Stomach (tissue), 8 donors: ENCODE measurements at regions not wholly inside any gene's neighbourhood (a gene's known extent, or its start where the extent isn't known, plus 50 kb on each side); places are given as distances from the start of the nearest gene placed in this dataset.

Source experiments
- DNase-seq, 2 donors: peaks; one replicate each; pipeline versions ENCODE4 v3.0.0 to v3.0.0-alpha.2; 2013 to 2019
- H3K27ac ChIP-seq, 5 donors: fragments of 200-600 bp in 4 of 5; sonication (generic) in 4 of 5; one replicate each; pipeline ENCODE4 v1.5.1; 2013 to 2019; ENCODE audit warnings: mild to moderate bottlenecking in 1 of 5, moderate library complexity in 1 of 5
- H3K27me3 ChIP-seq, 3 donors: fragments of 200-600 bp; sonication (generic); one replicate each; pipeline ENCODE4 v1.5.1; 2017 to 2019; ENCODE audit warnings: mixed run types in 1 of 3
- H3K36me3 ChIP-seq, 4 donors: fragments of 200-600 bp; sonication (generic); 1 replicate in 3 of 4; 2 replicates in 1 of 4; pipeline ENCODE4 v1.5.1; 2016 to 2019
- H3K4me1 ChIP-seq, 4 donors: fragments of 200-600 bp; sonication (generic); one replicate each; pipeline ENCODE4 v1.5.1; 2016 to 2019
- H3K4me3 ChIP-seq, 4 donors: fragments of 200-600 bp; sonication (generic) in 3 of 4; one replicate each; pipeline ENCODE4 v1.5.1; 2016 to 2019; ENCODE audit warnings: mild to moderate bottlenecking in 1 of 4
- H3K9me3 ChIP-seq, 4 donors: fragments of 200-600 bp; sonication (generic); one replicate each; pipeline ENCODE4 v1.5.1; 2016 to 2019
- EP300 ChIP-seq: sonication (generic); formaldehyde crosslinking; IDR thresholded peaks from one replicate; pipeline ENCODE4 v1.6.1; 2017; ENCODE audit warnings: antibody characterized with exemption
- POLR2A ChIP-seq, 4 donors: fragments of 450-650 bp; IDR thresholded peaks; one replicate each; pipeline ENCODE4 v1.6.1; 2016; ENCODE audit warnings: antibody characterized with exemption in 4 of 4, control low read depth in 2 of 4, mild to moderate bottlenecking in 1 of 4, moderate library complexity in 1 of 4
- POLR2AphosphoS5 ChIP-seq, 3 donors: sonication (generic); formaldehyde crosslinking; IDR thresholded peaks; one replicate each; pipeline ENCODE4 v1.6.1; 2016; ENCODE audit warnings: antibody characterized with exemption in 3 of 3
- WGBS, 5 donors: extraction: QIAGEN DNeasy Blood & Tissue Kit in 3 of 5; methylation state at CpG; one replicate each; pipeline versions ENCODE4 v1.1.5 to v1.1.7; 2013 to 2018; 5-methylcytosine and 5-hydroxymethylcytosine counted together
- intact Hi-C: fragments of 100-400 bp; cut with DNase I; formaldehyde crosslinking; loops from one replicate; pipeline ENCODE4 v1.15.1; 2023; ENCODE audit warnings: low total_unique reads
- TF ChIP-seq, protein P1 (sequence below), 7 experiments: fragments of 450-650 bp in 4 of 7; fragments of 200-600 bp in 3 of 7; sonication (generic) in 3 of 7; IDR thresholded peaks; one replicate each; pipeline ENCODE4 v1.5.1; 2016 to 2019; ENCODE audit warnings: antibody characterized with exemption in 7 of 7, control low read depth in 2 of 7, mild to moderate bottlenecking in 1 of 7
- donor health status: healthy with polysubstance abuse.
- donor health status: Bipolar disorder and iron deficiency.
- donor health status: healthy.

GRCh38 chr2:109070290-109070689 is 58.7 kb upstream of the SH3RF3 start:
- Histone ChIP-seq H3K27me3 (no peaks in the 10 kb centered on the region), H3K9me3 (peaks cover 0 to 4% (median 0%) of the 10 kb centered on the region in 4 donors), H3K4me1 (peaks cover 0 to 11% (median 5%) of the 10 kb centered on the region in 4 donors), H3K36me3 (no peaks in the 10 kb centered on the region), H3K4me3 (no peak overlapping the region), H3K27ac (no peak overlapping the region)
- TF ChIP-seq, protein P1, sequence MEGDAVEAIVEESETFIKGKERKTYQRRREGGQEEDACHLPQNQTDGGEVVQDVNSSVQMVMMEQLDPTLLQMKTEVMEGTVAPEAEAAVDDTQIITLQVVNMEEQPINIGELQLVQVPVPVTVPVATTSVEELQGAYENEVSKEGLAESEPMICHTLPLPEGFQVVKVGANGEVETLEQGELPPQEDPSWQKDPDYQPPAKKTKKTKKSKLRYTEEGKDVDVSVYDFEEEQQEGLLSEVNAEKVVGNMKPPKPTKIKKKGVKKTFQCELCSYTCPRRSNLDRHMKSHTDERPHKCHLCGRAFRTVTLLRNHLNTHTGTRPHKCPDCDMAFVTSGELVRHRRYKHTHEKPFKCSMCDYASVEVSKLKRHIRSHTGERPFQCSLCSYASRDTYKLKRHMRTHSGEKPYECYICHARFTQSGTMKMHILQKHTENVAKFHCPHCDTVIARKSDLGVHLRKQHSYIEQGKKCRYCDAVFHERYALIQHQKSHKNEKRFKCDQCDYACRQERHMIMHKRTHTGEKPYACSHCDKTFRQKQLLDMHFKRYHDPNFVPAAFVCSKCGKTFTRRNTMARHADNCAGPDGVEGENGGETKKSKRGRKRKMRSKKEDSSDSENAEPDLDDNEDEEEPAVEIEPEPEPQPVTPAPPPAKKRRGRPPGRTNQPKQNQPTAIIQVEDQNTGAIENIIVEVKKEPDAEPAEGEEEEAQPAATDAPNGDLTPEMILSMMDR (IDR thresholded peaks at IDR 0.05): no peak
- TF ChIP-seq EP300 (no peak), POLR2AphosphoS5 (IDR thresholded peaks at IDR 0.05) (no peak), POLR2A (IDR thresholded peaks at IDR 0.05) (no peak)
- WGBS, 5 donors: 63 to 84% (median 76%) methylated on average over 4 to 6 of the region's 6 CpGs
- no peak for DNase-seq
- intact Hi-C loops: no loop called here

DNA sequence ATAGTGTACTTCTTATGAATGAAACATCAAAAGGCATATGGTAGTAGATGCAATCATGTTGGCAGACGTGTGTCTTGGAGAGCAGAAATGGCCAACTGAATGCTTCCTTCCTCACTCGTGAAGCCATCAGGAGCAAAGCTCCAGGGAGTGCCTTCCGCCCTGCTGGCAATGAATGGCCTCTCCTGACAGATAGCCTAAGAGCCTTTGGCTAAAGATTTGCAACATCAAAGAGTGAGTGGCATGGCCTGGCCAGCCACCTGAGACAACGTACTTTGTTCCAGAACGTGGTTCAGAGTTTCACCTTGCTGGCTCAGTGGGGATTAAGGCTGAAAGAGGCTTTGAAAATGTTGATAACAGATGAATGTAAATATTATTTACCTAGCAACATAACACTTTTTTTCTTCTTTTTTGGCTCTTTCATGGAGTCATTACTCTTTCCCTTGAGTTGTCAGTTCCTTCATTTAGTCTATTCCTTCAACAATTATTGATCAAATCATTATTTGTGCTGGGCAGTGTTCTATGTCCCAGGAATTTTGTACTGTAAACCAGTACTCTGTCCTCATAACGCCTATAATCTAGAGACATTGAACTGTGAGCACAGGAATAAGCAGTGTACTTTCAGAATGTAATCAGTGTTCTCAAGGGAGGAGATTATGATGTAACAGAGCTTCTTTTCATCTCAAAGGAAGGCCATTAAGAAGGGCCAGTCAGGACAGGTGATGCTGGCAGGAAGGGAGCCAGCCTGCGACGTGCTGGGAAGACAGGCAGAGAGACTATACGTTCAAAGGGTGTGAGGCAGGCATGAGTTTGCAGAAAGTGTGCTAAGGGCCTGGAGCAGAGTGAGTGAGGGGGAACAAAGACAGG is 59.4 kb upstream of the SH3RF3 start:
- peak; percentile 38 to 52 for DNase-seq
- H3K27me3 ChIP-seq: no peaks in the 10 kb centered on the region
- no peaks in the 10 kb centered on the region for H3K36me3 ChIP-seq
- no peak overlapping the region for H3K27ac ChIP-seq
- intact Hi-C loops: no loop called here
- H3K9me3 ChIP-seq: peaks cover 0 to 4% (median 0%) of the 10 kb centered on the region in 4 donors
- no peak overlapping the region for H3K4me3 ChIP-seq
- 27 to 55% (median 31%) methylated on average over 9 of the region's 9 CpGs for WGBS, 5 donors
- H3K4me1 ChIP-seq: peaks cover 5 to 18% (median 10%) of the 10 kb centered on the region in 4 donors
- TF ChIP-seq POLR2AphosphoS5 (IDR thresholded peaks at IDR 0.05): peak in 1 of 3 donors; percentile 36
- TF ChIP-seq, protein P1 (IDR thresholded peaks at IDR 0.05): no peak

DNA sequence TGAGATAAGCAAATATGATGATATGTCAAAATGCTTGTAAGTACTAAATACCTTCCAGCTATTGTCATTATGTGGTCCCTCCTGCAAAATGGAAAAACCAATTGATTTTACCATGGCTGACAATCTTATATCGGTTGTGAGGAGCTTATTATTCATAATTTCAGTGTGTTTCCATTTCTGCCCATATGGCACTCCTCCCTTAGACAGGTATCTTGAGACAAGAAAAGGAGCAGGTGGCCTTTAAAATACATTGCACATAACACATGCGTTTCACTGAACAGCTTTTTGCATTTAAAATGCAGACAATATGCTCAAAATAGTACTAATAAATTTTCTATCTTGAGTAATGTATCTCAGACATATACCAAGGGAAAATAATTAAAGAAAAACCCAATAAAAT is 60.2 kb upstream of the SH3RF3 start:
- intact Hi-C loops: no loop called here
- H3K4me1 ChIP-seq: peaks cover 5 to 20% (median 11%) of the 10 kb centered on the region in 4 donors
- H3K27me3 ChIP-seq: no peaks in the 10 kb centered on the region
- WGBS, 5 donors: 69 to 94% (median 80%) methylated on average over 2 of the region's 2 CpGs
- no peaks in the 10 kb centered on the region for H3K36me3 ChIP-seq
- DNase-seq: no peak
- no peak overlapping the region for H3K4me3 ChIP-seq
- peaks cover 0 to 4% (median 0%) of the 10 kb centered on the region in 4 donors for H3K9me3 ChIP-seq
- TF ChIP-seq, protein P1 (IDR thresholded peaks at IDR 0.05): no peak
- TF ChIP-seq POLR2AphosphoS5 (IDR thresholded peaks at IDR 0.05) (no peak), EP300 (no peak), POLR2A (IDR thresholded peaks at IDR 0.05) (no peak)
- no peak overlapping the region for H3K27ac ChIP-seq

GRCh38 chr2:109067631-109068125 is 61.3 kb upstream of the SH3RF3 start:
- Histone ChIP-seq H3K27ac (no peak overlapping the region), H3K4me3 (no peak overlapping the region), H3K27me3 (no peaks in the 10 kb centered on the region), H3K36me3 (no peaks in the 10 kb centered on the region), H3K9me3 (peaks cover 0 to 4% (median 0%) of the 10 kb centered on the region in 4 donors), H3K4me1 (peaks cover 11 to 26% (median 19%) of the 10 kb centered on the region in 4 donors)
- WGBS, 5 donors: 52 to 68% (median 62%) methylated on average over 5 of the region's 5 CpGs
- no peak for DNase-seq
- TF ChIP-seq, protein P1 (IDR thresholded peaks at IDR 0.05): no peak
- TF ChIP-seq POLR2A (IDR thresholded peaks at IDR 0.05) (no peak), POLR2AphosphoS5 (IDR thresholded peaks at IDR 0.05) (no peak), EP300 (no peak)
- intact Hi-C loops: no loop called here
